Choroid plexus epithelial cell (primary cell): ENCODE measurements at regions not wholly inside any gene's neighbourhood (a gene's known extent, or its start where the extent isn't known, plus 50 kb on each side); places are given as distances from the start of the nearest gene placed in this dataset.

Source experiments
- DNase-seq: peaks from one replicate; pipeline ENCODE4 v3.0.0-alpha.2; 2010; ENCODE audit warnings: low read depth
- H3K4me3 ChIP-seq: 2 replicates; pipeline ENCODE4 v1.5.1; 2011; ENCODE audit warnings: low read depth, mild to moderate bottlenecking, control low read depth, low read length, moderate library complexity
- CTCF ChIP-seq: conservative IDR thresholded peaks from 2 replicates; pipeline ENCODE4 v1.5.1; 2011; ENCODE audit warnings: low read depth, mild to moderate bottlenecking, control low read depth, inconsistent platforms, low read length, moderate library complexity

GRCh38 chr13:31912647-31913401 lies 118.8 kb upstream of the FRY start:
- H3K4me3 ChIP-seq = no peak overlapping the region
- no peak for DNase-seq
- no peak for TF ChIP-seq CTCF

- TF ChIP-seq CTCF = no peak
- no peak for DNase-seq
- no peak overlapping the region for H3K4me3 ChIP-seq
Measured at GRCh38 chr13:31913459-31913858, 118.1 kb upstream of the FRY start.

GRCh38 chr13:31914843-31915242 lies 116.7 kb upstream of the FRY start:
- DNase-seq = no peak
- no peak for TF ChIP-seq CTCF
- H3K4me3 ChIP-seq = no peak overlapping the region

GRCh38 chr13:31918707-31919106 lies 112.9 kb upstream of the FRY start:
- no peak for DNase-seq
- no peak for TF ChIP-seq CTCF
- H3K4me3 ChIP-seq = no peak overlapping the region

- H3K4me3 ChIP-seq = no peak overlapping the region
- DNase-seq = no peak
- TF ChIP-seq CTCF = no peak
Measured at GRCh38 chr13:31919241-31919640, 112.3 kb upstream of the FRY start.

- H3K4me3 ChIP-seq = no peak overlapping the region
- no peak for DNase-seq
- no peak for TF ChIP-seq CTCF
Measured at GRCh38 chr13:31919971-31920726, 111.4 kb upstream of the FRY start.
